HG02973 (cell line): ENCODE measurements at regions not wholly inside any gene's neighbourhood (a gene's known extent, or its start where the extent isn't known, plus 50 kb on each side); places are given as distances from the start of the nearest gene placed in this dataset.

Experiments
- ATAC-seq: cut with Tn5 transposase; IDR thresholded peaks from one replicate; pipeline ENCODE4 v1.9.1; 2021; ENCODE audit warnings: moderate library complexity; ENCODE audit not compliant: unreplicated experiment

- ATAC-seq, result no peak
Observed at GRCh38 chr4:14650127-14650526, 352.2 kb upstream of the CPEB2 start.

- no peak for ATAC-seq
Observed at GRCh38 chr4:14652522-14652921, 349.8 kb upstream of the CPEB2 start.

- no peak for ATAC-seq
Observed at GRCh38 chr4:14653338-14653737, 348.9 kb upstream of the CPEB2 start.

- no peak for ATAC-seq
Observed at GRCh38 chr4:14659286-14659685, 343.0 kb upstream of the CPEB2 start.

GRCh38 chr4:14667624-14668151, 334.6 kb upstream of the CPEB2 start:
- ATAC-seq, result no peak

- no peak for ATAC-seq
Observed at GRCh38 chr4:14668296-14668695, 334.0 kb upstream of the CPEB2 start.

- ATAC-seq, result no peak
Observed at GRCh38 chr4:14669371-14669770, 332.9 kb upstream of the CPEB2 start.

GRCh38 chr4:14671146-14671545, 331.1 kb upstream of the CPEB2 start:
- no peak for ATAC-seq

- no peak for ATAC-seq
Observed at GRCh38 chr4:14675279-14675985, 326.8 kb upstream of the CPEB2 start.

GRCh38 chr4:14679906-14680305, 322.4 kb upstream of the CPEB2 start:
- ATAC-seq, result no peak

GRCh38 chr4:14681330-14681729, 321.0 kb upstream of the CPEB2 start:
- no peak for ATAC-seq

- ATAC-seq, result no peak
Observed at GRCh38 chr4:14693728-14694127, 308.6 kb upstream of the CPEB2 start.

- no peak for ATAC-seq
Observed at GRCh38 chr4:14695095-14695845, 307.0 kb upstream of the CPEB2 start.

GRCh38 chr4:14700083-14700482, 302.2 kb upstream of the CPEB2 start:
- no peak for ATAC-seq

GRCh38 chr4:14700544-14700943, 301.7 kb upstream of the CPEB2 start:
- ATAC-seq, result no peak

- ATAC-seq, result no peak
Observed at GRCh38 chr4:14701389-14701788, 300.9 kb upstream of the CPEB2 start.

GRCh38 chr4:14701896-14702295, 300.4 kb upstream of the CPEB2 start:
- no peak for ATAC-seq

- no peak for ATAC-seq
Observed at GRCh38 chr4:14708574-14708973, 293.7 kb upstream of the CPEB2 start.

GRCh38 chr4:14711259-14711658, 291.0 kb upstream of the CPEB2 start:
- ATAC-seq, result no peak

- ATAC-seq, result no peak
Observed at GRCh38 chr4:14716691-14717090, 285.6 kb upstream of the CPEB2 start.

GRCh38 chr4:14719053-14719452, 283.2 kb upstream of the CPEB2 start:
- ATAC-seq, result no peak

GRCh38 chr4:14726441-14726840, 275.8 kb upstream of the CPEB2 start:
- ATAC-seq, result no peak
